H9 (cell line): ENCODE measurements at regions not wholly inside any gene's neighbourhood (a gene's known extent, or its start where the extent isn't known, plus 50 kb on each side); places are given as distances from the start of the nearest gene placed in this dataset.
"Not testable (repeated sequence)": the region's sequence is repeated elsewhere in the genome, so short reads cannot be mapped to it uniquely, and the experiment has no call there.

ENCODE experiments used
- DNase-seq: peaks from one replicate; pipeline ENCODE4 v3.0.0-alpha.2; 2017
- H2AFZ ChIP-seq: one replicate; pipeline ENCODE4 v1.6.1; 2013; ENCODE audit warnings: mild to moderate bottlenecking, low read length, control low read depth, moderate library complexity
- H2AK5ac ChIP-seq: 2 replicates; pipeline ENCODE4 v1.6.1; 2013; ENCODE audit warnings: low read length, control low read depth, mixed read lengths; ENCODE audit not compliant: insufficient read length
- H2BK120ac ChIP-seq: one replicate; pipeline ENCODE4 v1.6.1; 2013; ENCODE audit warnings: low read depth, mild to moderate bottlenecking, low read length, control low read depth, inconsistent platforms; ENCODE audit not compliant: poor library complexity, severe bottlenecking
- H2BK12ac ChIP-seq: 2 replicates; pipeline ENCODE4 v1.6.1; 2013; ENCODE audit warnings: low read length, control low read depth, mixed read lengths, low read depth; ENCODE audit not compliant: insufficient read length
- H2BK15ac ChIP-seq: 2 replicates; pipeline ENCODE4 v1.6.1; 2013; ENCODE audit warnings: low read depth, low read length, control low read depth
- H2BK20ac ChIP-seq: one replicate; pipeline ENCODE4 v1.6.1; 2013; ENCODE audit warnings: low read depth, mild to moderate bottlenecking, low read length, control low read depth, inconsistent platforms; ENCODE audit not compliant: poor library complexity, severe bottlenecking
- H2BK5ac ChIP-seq: 2 replicates; pipeline ENCODE4 v1.6.1; 2013; ENCODE audit warnings: low read length, control low read depth, mixed read lengths; ENCODE audit not compliant: insufficient read length
- H3K14ac ChIP-seq: 2 replicates; pipeline ENCODE4 v1.6.1; 2013; ENCODE audit warnings: low read length, control low read depth; ENCODE audit not compliant: insufficient read depth
- H3K18ac ChIP-seq: 2 replicates; pipeline ENCODE4 v1.6.1; 2013; ENCODE audit warnings: low read depth, mild to moderate bottlenecking, mixed read lengths, low read length, control low read depth; ENCODE audit not compliant: insufficient read length
- H3K23ac ChIP-seq: 2 replicates; pipeline ENCODE4 v1.6.1; 2013; ENCODE audit warnings: low read length, control low read depth, mixed read lengths, low read depth; ENCODE audit not compliant: insufficient read length
- H3K23me2 ChIP-seq: 2 replicates; pipeline ENCODE4 v1.6.1; 2013; ENCODE audit warnings: low read depth, mild to moderate bottlenecking, mixed read lengths, low read length, control low read depth; ENCODE audit not compliant: insufficient read length, poor library complexity, severe bottlenecking
- H3K27ac ChIP-seq: 2 replicates; pipeline ENCODE4 v1.5.1; 2013; ENCODE audit warnings: low read length, control low read depth, mixed read lengths, low read depth; ENCODE audit not compliant: insufficient read length
- H3K27me3 ChIP-seq: 2 replicates; pipeline ENCODE4 v1.6.1; 2013; ENCODE audit warnings: low read length, control low read depth, inconsistent platforms; ENCODE audit not compliant: insufficient read depth
- H3K4ac ChIP-seq: 2 replicates; pipeline ENCODE4 v1.6.1; 2013; ENCODE audit warnings: low read depth, mild to moderate bottlenecking, control low read depth, inconsistent platforms, low read length, moderate library complexity
- H3K4me1 ChIP-seq: 2 replicates; pipeline ENCODE4 v1.6.1; 2013; ENCODE audit warnings: low read length, control low read depth, inconsistent platforms; ENCODE audit not compliant: insufficient read depth
- H3K4me2 ChIP-seq: 2 replicates; pipeline ENCODE4 v1.6.1; 2013; ENCODE audit warnings: low read length, control low read depth, mixed read lengths; ENCODE audit not compliant: insufficient read length, insufficient read depth
- H3K56ac ChIP-seq: 2 replicates; pipeline ENCODE4 v1.6.1; 2013; ENCODE audit warnings: low read depth, mild to moderate bottlenecking, mixed read lengths, low read length, control low read depth; ENCODE audit not compliant: insufficient read length
- H3K79me1 ChIP-seq: 2 replicates; pipeline ENCODE4 v1.6.1; 2013; ENCODE audit warnings: low read depth, mild to moderate bottlenecking, moderate library complexity, low read length, control low read depth, inconsistent platforms; ENCODE audit not compliant: insufficient read depth, poor library complexity, severe bottlenecking
- H3K79me2 ChIP-seq: 2 replicates; pipeline ENCODE4 v1.6.1; 2013; ENCODE audit warnings: low read length, control low read depth, inconsistent platforms; ENCODE audit not compliant: insufficient read depth
- H3K9ac ChIP-seq: 2 replicates; pipeline ENCODE4 v1.6.1; 2013; ENCODE audit warnings: low read length, control low read depth, mixed read lengths; ENCODE audit not compliant: insufficient read length; ENCODE audit errors: extremely low read depth
- H3K9me3 ChIP-seq: one replicate; pipeline ENCODE4 v1.6.1; 2013; ENCODE audit warnings: low read depth, low read length, inconsistent platforms; ENCODE audit not compliant: control insufficient read depth
- H3T11ph ChIP-seq: one replicate; pipeline ENCODE4 v1.6.1; 2013; ENCODE audit warnings: mild to moderate bottlenecking, low read length, control low read depth, inconsistent platforms
- H4K20me1 ChIP-seq: one replicate; pipeline ENCODE4 v1.6.1; 2013; ENCODE audit not compliant: control insufficient read depth, insufficient read length, insufficient read depth
- H4K5ac ChIP-seq: 2 replicates; pipeline ENCODE4 v1.6.1; 2013; ENCODE audit warnings: low read depth, mild to moderate bottlenecking, mixed read lengths, low read length, control low read depth; ENCODE audit not compliant: insufficient read length
- H4K8ac ChIP-seq: replicated peaks from 2 replicates; pipeline ENCODE4 v1.6.1; 2013; ENCODE audit warnings: low read length, control low read depth, mixed read lengths, low read depth; ENCODE audit not compliant: insufficient read length
- H4K91ac ChIP-seq: 2 replicates; pipeline ENCODE4 v1.6.1; 2013; ENCODE audit warnings: low read depth, mild to moderate bottlenecking, moderate library complexity, mixed read lengths, low read length, control low read depth; ENCODE audit not compliant: insufficient read length
- H3K27ac Mint-ChIP-seq, 3 experiments: 2 replicates in 2 of 3; 3 replicates in 1 of 3; pipeline ENCODE4 v1.8.0; 2020 to 2021; ENCODE audit warnings: mixed read lengths in 3 of 3, mild to moderate bottlenecking in 1 of 3, moderate library complexity in 1 of 3
- H3K27me3 Mint-ChIP-seq: 2 replicates; pipeline ENCODE4 v1.8.0; 2021; ENCODE audit warnings: low read depth, mild to moderate bottlenecking, moderate library complexity, mixed read lengths
- H3K36me3 Mint-ChIP-seq, 3 experiments: 2 replicates in 2 of 3; 3 replicates in 1 of 3; pipeline ENCODE4 v1.8.0; 2020 to 2021; ENCODE audit warnings: low read depth in 3 of 3, mixed read lengths in 3 of 3; ENCODE audit not compliant: insufficient read depth in 1 of 3
- H3K4me1 Mint-ChIP-seq, 2 experiments: 2 replicates each; pipeline ENCODE4 v1.8.0; 2020; ENCODE audit warnings: mixed read lengths in 2 of 2
- H3K4me3 Mint-ChIP-seq, 2 experiments: 2 replicates in 1 of 2; 3 replicates in 1 of 2; pipeline ENCODE4 v1.8.0; 2020 to 2021; ENCODE audit warnings: mild to moderate bottlenecking in 2 of 2, mixed read lengths in 2 of 2, moderate library complexity in 1 of 2
- H3K9me3 Mint-ChIP-seq, 2 experiments: 2 replicates in 1 of 2; 3 replicates in 1 of 2; pipeline ENCODE4 v1.8.0; 2020; ENCODE audit warnings: mild to moderate bottlenecking in 2 of 2, mixed read lengths in 2 of 2, moderate library complexity in 1 of 2
- WGBS: extraction: QIAGEN DNeasy Blood & Tissue Kit; methylation state at CpG from one replicate; pipeline ENCODE4 v1.1.7; 2013; ENCODE audit warnings: missing lambda C conversion rate, low lambda C conversion rate, mixed read lengths; ENCODE audit not compliant: insufficient read length; ENCODE audit errors: extremely low coverage; 5-methylcytosine and 5-hydroxymethylcytosine counted together

GRCh38 chr16:32066016-32066651 lies 187.0 kb upstream of the TP53TG3D start:
- WGBS, result no CpG with 5 or more reads among the region's 13 CpGs
- H3K9me3 ChIP-seq, result not testable (repeated sequence)

GRCh38 chr16:32071586-32071985 lies 181.5 kb upstream of the TP53TG3D start:
- not testable (repeated sequence) for H3K9me3 Mint-ChIP-seq, H3K36me3 Mint-ChIP-seq, H3K56ac ChIP-seq, H3K4me1 ChIP-seq, H2BK12ac ChIP-seq, H3K27ac ChIP-seq, H3K14ac ChIP-seq, H3K27me3 Mint-ChIP-seq, H2AFZ ChIP-seq, H3K9me3 ChIP-seq, H3K27me3 ChIP-seq, H4K5ac ChIP-seq, H2BK120ac ChIP-seq, H3K18ac ChIP-seq, H4K8ac ChIP-seq, DNase-seq, H2BK5ac ChIP-seq, H3K4ac ChIP-seq, H3K79me2 ChIP-seq, H4K20me1 ChIP-seq, H3K4me2 ChIP-seq, H3K4me1 Mint-ChIP-seq, H2BK15ac ChIP-seq, H2AK5ac ChIP-seq, H4K91ac ChIP-seq, H3K79me1 ChIP-seq, H3T11ph ChIP-seq, H3K23ac ChIP-seq, H3K9ac ChIP-seq, H3K4me3 Mint-ChIP-seq, H3K27ac Mint-ChIP-seq, H3K23me2 ChIP-seq, H2BK20ac ChIP-seq
- no CpG with 5 or more reads among the region's 3 CpGs for WGBS

More at GRCh38 chr16:32066016-32066651, 187.0 kb upstream of the TP53TG3D start:
- H3K23me2 ChIP-seq, H3T11ph ChIP-seq, H3K4me3 Mint-ChIP-seq, H3K4ac ChIP-seq, H3K27ac ChIP-seq, H3K4me2 ChIP-seq, H3K36me3 Mint-ChIP-seq, H4K8ac ChIP-seq, H3K27me3 Mint-ChIP-seq, H2BK20ac ChIP-seq, H3K9ac ChIP-seq, H2BK120ac ChIP-seq, H3K27me3 ChIP-seq, H3K4me1 ChIP-seq, H3K4me1 Mint-ChIP-seq, H2BK5ac ChIP-seq, H3K56ac ChIP-seq, H3K23ac ChIP-seq, H3K14ac ChIP-seq, H3K18ac ChIP-seq, H4K91ac ChIP-seq, H3K79me2 ChIP-seq, H3K79me1 ChIP-seq, H2AFZ ChIP-seq, H2BK15ac ChIP-seq, H3K27ac Mint-ChIP-seq, H2BK12ac ChIP-seq, H4K20me1 ChIP-seq, H3K9me3 Mint-ChIP-seq, H4K5ac ChIP-seq, DNase-seq, H2AK5ac ChIP-seq: not testable (repeated sequence)
